ENCODE measurements at regions not wholly inside any gene's neighbourhood (a gene's known extent, or its start where the extent isn't known, plus 50 kb on each side); places are given as distances from the start of the nearest gene placed in this dataset.
A peak's percentile ranks its signal among the peaks of the same experiment; 100 is the strongest.

DNA sequence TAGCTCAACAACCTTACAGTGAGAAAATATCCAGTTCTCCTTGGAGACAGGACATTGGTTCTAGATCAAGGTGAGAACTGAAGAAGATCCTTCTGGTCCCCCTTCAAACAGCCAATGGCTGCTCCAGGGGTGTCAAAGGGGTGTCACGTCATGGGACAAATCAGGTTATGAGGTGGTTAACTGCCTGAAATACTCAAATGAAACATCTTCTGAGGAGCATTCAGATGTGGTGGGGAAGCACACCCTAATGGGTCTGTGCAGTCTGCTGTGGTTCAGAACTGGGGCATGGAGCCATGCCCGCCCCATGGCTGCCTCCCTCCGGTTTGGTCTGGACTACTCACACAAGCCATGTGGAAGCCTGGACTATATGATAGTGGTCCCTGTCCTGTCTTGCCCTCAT lies 52.4 kb upstream of the PARP11 start:
- H3K79me1 ChIP-seq (replicated peaks; ENCODE audit: low read length, poor library complexity, severe bottlenecking) = no peaks in the 10 kb centered on the region
- no peak overlapping the region for H3K23ac ChIP-seq (ENCODE audit: low read length in 2 of 2)
- no peak for DNase-seq
- H2BK120ac ChIP-seq (ENCODE audit: low read depth, low read length) = no peak overlapping the region
- no peak overlapping the region for H4K8ac ChIP-seq (ENCODE audit: low read length)
- WGBS = 89% methylated on average over 3 of the region's 3 CpGs
- no peak overlapping the region for H2AK5ac ChIP-seq (ENCODE audit: low read length, severe bottlenecking)
- H2BK5ac ChIP-seq (ENCODE audit: low read depth, low read length, poor library complexity, severe bottlenecking) = no peak overlapping the region
- H2AFZ ChIP-seq (ENCODE audit: low read depth, low read length) = no peak overlapping the region
- no peak overlapping the region for H3K4me2 ChIP-seq (ENCODE audit: low read length, poor library complexity, severe bottlenecking)
- no peak overlapping the region for H2BK15ac ChIP-seq (ENCODE audit: low read depth, poor library complexity, severe bottlenecking)
- H3K9me3 ChIP-seq (ENCODE audit: control insufficient read depth, low read length) = no peaks in the 10 kb centered on the region
- no peak overlapping the region for H2BK12ac ChIP-seq (ENCODE audit: low read length in 2 of 2)
- no peaks in the 10 kb centered on the region for H3K36me3 ChIP-seq (ENCODE audit: control insufficient read depth in 1 of 2, insufficient read depth in 2 of 2, low read depth in 1 of 2, low read length in 2 of 2)
- H3K14ac ChIP-seq (ENCODE audit: low read length in 2 of 2) = no peak overlapping the region
- H3K9ac ChIP-seq (ENCODE audit: low read length) = no peak overlapping the region
- peaks cover 26 to 83% of the 10 kb centered on the region in 2 experiments for H3K27me3 ChIP-seq (ENCODE audit: control insufficient read depth in 1 of 2, insufficient read depth in 1 of 2, low read length in 2 of 2)
- H3K4me3 ChIP-seq (ENCODE audit: insufficient read depth in 1 of 2, low read depth in 1 of 2, low read length in 2 of 2) = no peak overlapping the region
- H3K18ac ChIP-seq (ENCODE audit: low read depth in 1 of 2, low read length in 2 of 2) = no peak overlapping the region
- H3K4ac ChIP-seq (ENCODE audit: low read depth in 1 of 2, low read length in 2 of 2) = no peak overlapping the region
- no peak overlapping the region for H3K27ac ChIP-seq (ENCODE audit: low read length, poor library complexity, severe bottlenecking)
- no peaks in the 10 kb centered on the region for H3K4me1 ChIP-seq (ENCODE audit: control insufficient read depth, insufficient read depth, low read depth, low read length)
- no peak overlapping the region for H4K91ac ChIP-seq (ENCODE audit: low read length)

DNA sequence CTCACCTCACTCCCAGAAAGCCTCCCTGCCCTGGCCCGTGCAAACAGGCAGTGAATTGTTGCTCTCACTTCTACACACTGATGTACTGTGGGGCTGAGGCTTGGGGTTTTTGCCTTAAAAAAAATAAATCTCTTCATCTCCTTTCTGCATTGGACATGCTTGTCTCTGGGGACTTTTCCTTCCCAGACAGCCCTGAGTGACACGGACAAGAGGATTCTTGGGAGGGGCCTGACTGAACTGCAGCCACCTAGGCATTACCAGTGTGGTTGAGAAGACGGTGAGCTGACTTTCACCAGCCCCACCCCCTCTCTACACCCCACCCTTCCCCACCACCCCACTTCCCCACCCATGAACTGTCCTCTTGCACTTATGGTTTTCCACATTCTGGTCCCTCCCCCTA lies 51.6 kb upstream of the PARP11 start:
- Histone ChIP-seq H2BK12ac (ENCODE audit: low read length in 2 of 2) (no peak overlapping the region), H3K9ac (ENCODE audit: low read length) (no peak overlapping the region), H2AFZ (ENCODE audit: low read depth, low read length) (no peak overlapping the region), H3K4me1 (ENCODE audit: control insufficient read depth, insufficient read depth, low read depth, low read length) (no peaks in the 10 kb centered on the region), H3K23ac (ENCODE audit: low read length in 2 of 2) (no peak overlapping the region), H3K4ac (ENCODE audit: low read depth in 1 of 2, low read length in 2 of 2) (no peak overlapping the region), H2BK120ac (ENCODE audit: low read depth, low read length) (no peak overlapping the region), H2AK5ac (ENCODE audit: low read length, severe bottlenecking) (no peak overlapping the region), H4K91ac (ENCODE audit: low read length) (no peak overlapping the region), H3K27ac (ENCODE audit: low read length, poor library complexity, severe bottlenecking) (no peak overlapping the region), H3K79me1 (replicated peaks; ENCODE audit: low read length, poor library complexity, severe bottlenecking) (no peaks in the 10 kb centered on the region), H4K8ac (ENCODE audit: low read length) (no peak overlapping the region), H3K27me3 (ENCODE audit: control insufficient read depth in 1 of 2, insufficient read depth in 1 of 2, low read length in 2 of 2) (peaks cover 23 to 83% of the 10 kb centered on the region in 2 experiments), H2BK5ac (ENCODE audit: low read depth, low read length, poor library complexity, severe bottlenecking) (no peak overlapping the region), H3K4me2 (ENCODE audit: low read length, poor library complexity, severe bottlenecking) (no peak overlapping the region), H3K18ac (ENCODE audit: low read depth in 1 of 2, low read length in 2 of 2) (no peak overlapping the region), H3K9me3 (ENCODE audit: control insufficient read depth, low read length) (no peaks in the 10 kb centered on the region), H3K36me3 (ENCODE audit: control insufficient read depth in 1 of 2, insufficient read depth in 2 of 2, low read depth in 1 of 2, low read length in 2 of 2) (no peaks in the 10 kb centered on the region), H3K14ac (ENCODE audit: low read length in 2 of 2) (peak overlapping the region in 1 of 2 experiments; percentile 27), H3K4me3 (ENCODE audit: insufficient read depth in 1 of 2, low read depth in 1 of 2, low read length in 2 of 2) (no peak overlapping the region), H2BK15ac (ENCODE audit: low read depth, poor library complexity, severe bottlenecking) (no peak overlapping the region)
- no peak for DNase-seq
- 72% methylated on average over 2 of the region's 3 CpGs for WGBS

DNA sequence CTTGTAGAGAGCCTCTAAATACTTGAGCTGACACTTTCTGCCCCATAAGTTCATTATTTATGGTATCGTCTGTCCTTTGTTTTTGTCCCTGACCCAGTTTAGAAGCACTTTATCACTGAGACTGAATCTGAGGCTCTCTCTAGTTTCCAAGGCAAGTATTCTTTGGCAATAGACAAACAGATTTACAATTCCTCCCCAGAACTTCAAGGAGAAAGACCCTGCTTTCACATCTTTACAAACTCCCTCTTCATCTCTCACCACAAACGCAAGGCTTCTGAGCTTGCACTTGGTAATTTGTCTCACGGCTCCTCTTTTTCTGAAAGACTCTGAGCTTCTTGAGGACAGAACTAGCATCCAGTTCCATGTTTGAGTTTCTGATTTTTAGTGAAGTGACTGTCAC lies 49.8 kb upstream of the PARP11 start:
- no peak overlapping the region for H3K9ac ChIP-seq (ENCODE audit: low read length)
- no peaks in the 10 kb centered on the region for H3K9me3 ChIP-seq (ENCODE audit: control insufficient read depth, low read length)
- no peaks in the 10 kb centered on the region for H3K79me1 ChIP-seq (replicated peaks; ENCODE audit: low read length, poor library complexity, severe bottlenecking)
- H3K4me3 ChIP-seq (ENCODE audit: insufficient read depth in 1 of 2, low read depth in 1 of 2, low read length in 2 of 2) = no peak overlapping the region
- no peak overlapping the region for H3K4ac ChIP-seq (ENCODE audit: low read depth in 1 of 2, low read length in 2 of 2)
- H2AK5ac ChIP-seq (ENCODE audit: low read length, severe bottlenecking) = no peak overlapping the region
- no peak overlapping the region for H2BK12ac ChIP-seq (ENCODE audit: low read length in 2 of 2)
- no peak overlapping the region for H3K23ac ChIP-seq (ENCODE audit: low read length in 2 of 2)
- no peaks in the 10 kb centered on the region for H3K4me1 ChIP-seq (ENCODE audit: control insufficient read depth, insufficient read depth, low read depth, low read length)
- 67% methylated on average over 3 of the region's 3 CpGs for WGBS
- H2BK120ac ChIP-seq (ENCODE audit: low read depth, low read length) = no peak overlapping the region
- H2BK15ac ChIP-seq (ENCODE audit: low read depth, poor library complexity, severe bottlenecking) = no peak overlapping the region
- H2AFZ ChIP-seq (ENCODE audit: low read depth, low read length) = no peak overlapping the region
- peaks cover 7 to 80% of the 10 kb centered on the region in 2 experiments for H3K27me3 ChIP-seq (ENCODE audit: control insufficient read depth in 1 of 2, insufficient read depth in 1 of 2, low read length in 2 of 2)
- no peak overlapping the region for H3K27ac ChIP-seq (ENCODE audit: low read length, poor library complexity, severe bottlenecking)
- H3K4me2 ChIP-seq (ENCODE audit: low read length, poor library complexity, severe bottlenecking) = no peak overlapping the region
- H3K14ac ChIP-seq (ENCODE audit: low read length in 2 of 2) = no peak overlapping the region
- no peak overlapping the region for H4K8ac ChIP-seq (ENCODE audit: low read length)
- no peak overlapping the region for H4K91ac ChIP-seq (ENCODE audit: low read length)
- no peak for DNase-seq
- H3K18ac ChIP-seq (ENCODE audit: low read depth in 1 of 2, low read length in 2 of 2) = no peak overlapping the region
- no peaks in the 10 kb centered on the region for H3K36me3 ChIP-seq (ENCODE audit: control insufficient read depth in 1 of 2, insufficient read depth in 2 of 2, low read depth in 1 of 2, low read length in 2 of 2)
- H2BK5ac ChIP-seq (ENCODE audit: low read depth, low read length, poor library complexity, severe bottlenecking) = no peak overlapping the region

Measured in mesenchymal stem cell (in vitro differentiated cells and primary cell).